Inferior parietal cortex (tissue), 1 donor: ENCODE measurements at regions not wholly inside any gene's neighbourhood (a gene's known extent, or its start where the extent isn't known, plus 50 kb on each side); places are given as distances from the start of the nearest gene placed in this dataset.

Source experiments
- DNase-seq: peaks from one replicate; pipeline ENCODE4 v3.0.0-alpha.2; 2016; ENCODE audit errors: extremely low spot score

DNA sequence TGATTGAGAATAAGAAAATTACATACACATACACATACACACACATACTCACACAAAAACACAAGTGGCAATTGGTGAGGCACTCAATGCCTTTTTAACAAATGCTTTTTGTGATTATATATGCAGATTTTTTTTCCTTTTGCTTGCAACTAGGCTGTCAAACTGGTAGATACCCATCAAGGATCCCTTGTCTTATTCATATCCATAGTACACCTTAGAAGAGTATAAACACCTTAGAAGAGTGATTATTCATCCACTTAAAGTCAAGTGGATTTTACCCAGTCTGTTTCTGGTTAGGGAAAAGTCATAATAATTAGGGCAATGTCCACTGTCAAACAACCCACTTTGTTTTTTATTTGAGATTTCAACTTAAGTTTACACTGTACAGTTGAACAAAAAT lies 1773.4 kb upstream of the MIR17HG start:
- DNase-seq: no peak

GRCh38 chr13:89577301-89577700 lies 1770.2 kb upstream of the MIR17HG start:
- DNase-seq: no peak

GRCh38 chr13:89584058-89584620 lies 1763.3 kb upstream of the MIR17HG start:
- no peak for DNase-seq

GRCh38 chr13:89602655-89603054 lies 1744.8 kb upstream of the MIR17HG start:
- no peak for DNase-seq

- no peak for DNase-seq
Measured at GRCh38 chr13:89603187-89603586, 1744.3 kb upstream of the MIR17HG start.

GRCh38 chr13:89609318-89609717 lies 1738.2 kb upstream of the MIR17HG start:
- DNase-seq: no peak

DNA sequence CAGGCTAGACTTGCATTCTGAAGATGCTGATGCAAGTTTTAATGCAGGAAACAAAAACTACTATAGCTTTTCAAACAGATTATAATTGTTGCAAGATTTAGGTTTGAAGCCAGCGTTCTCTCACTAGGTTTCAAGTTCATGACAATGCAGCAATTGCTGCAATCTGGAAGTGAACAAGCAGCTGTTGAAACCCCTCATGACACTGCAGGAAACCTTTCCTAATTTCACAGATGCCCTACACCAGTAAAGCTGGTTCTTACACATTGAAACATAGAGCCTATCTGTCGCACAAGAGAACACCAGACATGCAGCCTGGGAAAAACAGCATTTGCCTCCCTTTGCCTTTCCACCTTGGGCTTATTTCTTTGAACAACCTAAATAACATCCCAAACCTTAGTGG lies 1737.2 kb upstream of the MIR17HG start:
- no peak for DNase-seq

DNA sequence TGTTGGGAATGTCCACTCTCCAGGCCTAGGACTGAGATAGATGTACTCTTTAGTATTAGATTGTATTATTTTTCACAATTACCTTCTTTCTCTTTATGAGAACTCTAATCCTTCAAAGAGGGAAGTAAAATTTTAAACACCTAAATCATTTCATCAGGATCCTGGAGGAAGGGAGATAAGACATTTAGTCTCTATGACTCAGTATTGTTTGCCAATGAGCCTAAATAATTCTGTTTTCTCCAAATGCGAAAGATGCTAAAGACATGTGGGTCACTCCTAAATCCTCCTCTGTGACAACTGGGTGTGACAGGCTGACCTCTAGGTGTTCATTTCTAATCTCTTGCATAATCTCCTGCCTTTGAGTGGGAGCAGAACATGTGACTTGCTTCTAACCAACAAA lies 1736.6 kb upstream of the MIR17HG start:
- DNase-seq: no peak

- DNase-seq: peak; percentile 43
Measured at GRCh38 chr13:89627996-89628395, 1719.5 kb upstream of the MIR17HG start.

- DNase-seq: no peak
Measured at GRCh38 chr13:89628567-89628966, 1718.9 kb upstream of the MIR17HG start.

- DNase-seq: no peak
Measured at GRCh38 chr13:89650226-89650625, 1697.3 kb upstream of the MIR17HG start.

DNA sequence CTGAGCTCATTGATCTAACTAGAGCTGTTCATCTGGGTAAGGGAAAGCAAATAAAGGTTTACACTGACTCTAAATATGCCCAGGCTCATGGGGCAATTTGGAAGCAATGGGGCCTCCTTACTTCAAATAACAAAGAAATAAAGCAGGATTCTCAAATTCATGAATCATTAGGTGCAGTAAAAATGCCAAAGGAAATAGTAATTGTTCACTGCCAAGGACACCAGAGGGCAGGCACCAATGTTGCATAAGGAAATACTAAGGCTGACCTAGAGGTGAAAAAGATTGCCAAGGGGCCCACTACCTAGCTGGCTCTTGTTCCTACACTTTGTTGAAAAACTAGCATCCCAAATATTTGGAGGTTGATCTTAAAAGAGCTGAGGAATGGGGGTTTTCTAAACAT lies 1686.7 kb upstream of the MIR17HG start:
- no peak for DNase-seq

DNA sequence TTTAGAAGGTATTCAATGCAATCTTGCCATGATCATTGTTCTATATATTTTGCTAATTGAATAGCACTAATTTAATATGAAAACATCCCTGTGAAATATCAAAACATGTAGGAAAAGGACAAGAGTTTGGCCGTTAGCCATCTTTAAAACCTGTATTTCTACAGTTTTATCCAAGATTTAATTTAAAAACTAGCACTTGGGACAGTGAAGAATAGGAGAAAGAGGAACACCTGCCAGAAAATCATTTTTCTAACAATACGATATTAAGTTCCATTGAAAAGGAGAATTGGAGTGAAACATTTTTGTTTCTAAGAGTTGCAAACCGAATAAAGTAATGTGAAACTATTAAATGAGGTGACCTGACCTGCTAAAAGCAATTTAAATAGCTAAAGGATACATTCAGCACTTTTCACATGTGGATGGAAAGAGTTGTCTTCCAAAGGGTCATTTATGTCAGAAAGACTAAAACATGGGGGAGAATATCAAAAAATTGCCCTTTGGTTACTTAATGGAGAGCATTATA lies 1673.6 kb upstream of the MIR17HG start:
- DNase-seq: no peak

- DNase-seq: no peak
Measured at GRCh38 chr13:89678466-89679121, 1668.9 kb upstream of the MIR17HG start.

DNA sequence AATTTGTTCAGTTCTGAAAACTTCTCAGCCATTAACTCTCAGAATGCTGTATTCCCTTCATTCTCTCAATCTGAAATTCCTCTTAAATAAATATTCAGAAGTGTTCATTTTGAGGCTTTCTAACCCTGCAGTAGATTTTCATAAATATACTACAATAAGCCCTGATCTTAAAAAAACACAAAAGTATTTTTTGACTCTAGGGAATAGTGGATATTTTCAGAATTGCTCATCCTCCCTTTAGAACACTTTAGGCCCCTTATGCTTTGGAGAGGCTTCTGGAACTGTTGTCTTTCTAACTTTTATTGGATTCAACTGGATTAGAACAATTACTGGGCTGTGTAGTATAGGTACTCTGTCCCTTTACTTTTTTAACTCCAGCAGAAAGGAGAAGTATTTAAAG lies 1662.6 kb upstream of the MIR17HG start:
- no peak for DNase-seq

DNA sequence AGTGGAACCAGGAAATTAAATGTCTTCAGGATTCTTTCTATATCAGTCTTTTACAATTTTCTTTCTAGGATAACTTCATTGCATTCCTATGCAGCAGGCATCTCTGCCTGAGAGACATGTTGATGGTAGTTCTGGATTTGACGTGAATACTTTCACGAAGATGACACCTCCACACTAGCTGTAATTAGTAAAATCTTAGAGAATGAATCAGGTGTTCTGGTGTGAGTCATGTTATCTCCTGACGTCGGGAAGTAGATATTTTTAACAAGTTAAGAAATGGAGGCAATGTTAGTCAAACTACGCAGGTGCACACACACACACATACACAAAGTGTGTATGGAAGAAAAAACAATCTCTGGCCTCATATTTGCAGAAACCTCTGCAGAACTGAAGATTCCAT lies 1661.3 kb upstream of the MIR17HG start:
- no peak for DNase-seq

DNA sequence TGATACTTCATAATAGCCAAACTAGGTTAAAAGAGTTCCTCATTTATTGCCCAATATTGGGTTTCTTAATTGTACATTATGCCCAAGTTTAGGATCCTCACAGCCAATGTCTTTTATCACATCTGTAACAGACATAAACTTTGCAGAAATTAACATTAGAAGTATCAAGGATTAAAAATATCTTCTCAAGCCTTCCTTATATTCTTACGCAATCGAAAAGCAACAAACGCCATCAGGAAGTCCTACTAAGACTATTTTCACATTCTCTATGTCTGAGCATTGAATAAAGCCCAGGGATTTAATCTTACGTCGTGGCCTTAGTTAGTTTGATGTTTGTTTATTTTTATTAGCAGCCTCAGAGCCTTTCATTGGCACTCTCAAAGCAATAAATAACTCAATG lies 1660.4 kb upstream of the MIR17HG start:
- no peak for DNase-seq

- DNase-seq: peak; percentile 50
Measured at GRCh38 chr13:89688918-89689317, 1658.6 kb upstream of the MIR17HG start.

GRCh38 chr13:89694451-89694850 lies 1653.0 kb upstream of the MIR17HG start:
- no peak for DNase-seq

- DNase-seq: peak; percentile 81
Measured at GRCh38 chr13:89695343-89696257, 1651.9 kb upstream of the MIR17HG start.

DNA sequence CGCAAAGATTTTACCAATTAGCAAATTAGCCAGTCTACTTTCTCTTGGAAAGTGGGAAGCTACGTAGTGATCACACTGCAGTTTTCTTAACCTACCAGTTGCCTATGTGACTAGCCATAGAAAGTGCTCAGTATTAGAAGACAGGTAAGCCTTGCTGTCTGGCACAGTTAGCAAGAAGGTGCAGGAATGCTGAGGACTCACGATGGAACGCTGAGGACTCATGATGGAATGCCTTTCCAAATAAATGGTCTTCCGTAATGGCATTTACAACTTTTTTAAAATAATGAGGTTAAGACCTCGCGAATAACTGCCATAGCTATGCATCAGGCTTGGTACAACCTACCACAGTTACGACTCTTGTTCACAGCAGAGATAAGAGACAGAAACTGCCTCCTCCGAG lies 1645.6 kb upstream of the MIR17HG start:
- no peak for DNase-seq

DNA sequence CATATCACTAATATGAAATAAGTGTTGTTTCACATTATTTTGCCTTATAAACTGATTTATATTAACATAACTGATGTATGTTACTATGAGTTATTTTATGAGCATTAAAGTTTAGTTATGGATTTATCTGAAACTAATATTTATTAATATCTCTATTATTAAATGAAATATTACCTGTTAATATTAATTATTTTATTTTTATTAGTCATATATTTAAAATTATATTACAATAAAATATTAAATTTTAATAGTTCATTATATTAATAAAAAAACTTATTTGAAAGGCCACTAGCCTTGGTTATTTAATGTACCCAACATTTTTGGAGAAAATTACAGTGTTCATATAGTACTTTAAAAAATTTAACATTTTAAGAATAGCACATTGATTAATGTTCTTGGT lies 1643.4 kb upstream of the MIR17HG start:
- no peak for DNase-seq

- no peak for DNase-seq
Measured at GRCh38 chr13:89708013-89708412, 1639.5 kb upstream of the MIR17HG start.
